ENCODE measurements at regions not wholly inside any gene's neighbourhood (a gene's known extent, or its start where the extent isn't known, plus 50 kb on each side); places are given as distances from the start of the nearest gene placed in this dataset.

DNA sequence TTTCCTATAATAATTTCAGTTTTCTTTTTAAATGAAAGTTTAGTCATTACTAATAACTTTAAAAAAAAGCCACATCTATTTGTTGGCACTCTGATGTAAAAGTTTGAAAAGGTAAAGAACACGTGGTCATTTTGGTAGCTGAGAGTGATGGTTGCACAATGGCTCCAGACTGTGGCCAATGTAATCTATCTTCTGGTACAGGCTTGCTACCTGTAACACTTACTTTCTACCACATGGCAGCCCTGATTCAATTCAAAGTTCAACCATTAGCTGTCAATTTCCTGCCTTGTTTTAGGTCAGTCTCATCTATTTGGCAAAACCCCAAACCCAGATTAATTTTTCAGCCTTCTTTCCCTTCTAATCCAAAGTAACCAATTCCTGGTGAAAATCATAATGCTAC is 126.1 kb downstream of the TUSC7 start:
- no peaks in the 10 kb centered on the region for H3K27me3 Mint-ChIP-seq
- peaks cover 4% of the 10 kb centered on the region for H3K9me3 Mint-ChIP-seq
- H3K27ac Mint-ChIP-seq: no peak overlapping the region
- H3K4me3 Mint-ChIP-seq: no peak overlapping the region
- no peaks in the 10 kb centered on the region for H3K36me3 Mint-ChIP-seq
- no peaks in the 10 kb centered on the region for H3K4me1 Mint-ChIP-seq

DNA sequence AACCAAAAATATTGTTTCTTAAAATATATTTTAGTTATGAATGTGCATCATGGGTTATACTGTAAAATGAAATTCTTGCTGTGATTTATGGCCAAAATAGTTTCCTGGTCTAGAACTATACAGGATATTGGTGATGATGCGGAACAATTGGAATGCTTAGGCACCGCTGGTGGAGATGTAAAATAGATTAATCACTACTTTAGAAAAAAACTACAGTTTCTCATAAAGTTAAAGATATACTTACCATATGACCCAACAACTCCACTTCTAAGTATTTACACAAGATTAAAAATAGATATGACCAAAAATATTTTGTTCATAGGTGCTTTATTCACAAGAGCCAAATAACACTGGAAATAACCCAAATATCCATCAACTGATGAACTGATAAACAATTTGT is 126.7 kb downstream of the TUSC7 start:
- Mint-ChIP-seq H3K4me3 (no peak overlapping the region), H3K9me3 (no peaks in the 10 kb centered on the region)

DNA sequence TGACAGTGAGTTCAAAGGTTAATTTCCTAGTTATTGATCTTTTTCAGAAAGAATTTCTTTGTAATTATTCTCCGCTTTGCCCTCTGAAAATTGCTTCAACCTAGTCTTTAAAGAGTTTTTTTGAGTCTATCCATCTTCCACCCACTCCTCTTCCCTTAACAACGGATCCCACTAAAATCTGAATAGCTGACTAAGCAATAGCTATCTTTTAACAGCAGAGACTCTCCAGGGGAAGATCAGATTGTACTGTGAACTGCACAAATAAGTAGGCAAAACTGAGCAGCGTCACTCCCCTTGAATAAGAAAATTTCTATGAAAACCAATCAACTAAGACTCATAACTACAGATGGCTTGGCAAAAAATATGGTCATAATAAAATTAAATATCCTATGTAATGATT is 127.9 kb downstream of the TUSC7 start:
- no peaks in the 10 kb centered on the region for H3K27me3 Mint-ChIP-seq
- H3K9me3 Mint-ChIP-seq: no peaks in the 10 kb centered on the region
- H3K27ac Mint-ChIP-seq: no peak overlapping the region
- H3K4me1 Mint-ChIP-seq: no peaks in the 10 kb centered on the region
- H3K36me3 Mint-ChIP-seq: no peaks in the 10 kb centered on the region
- no peak overlapping the region for H3K4me3 Mint-ChIP-seq

More for the DNA sequence above, 126.7 kb downstream of the TUSC7 start:
- H3K27ac Mint-ChIP-seq: no peak overlapping the region
- H3K36me3 Mint-ChIP-seq: no peaks in the 10 kb centered on the region
- H3K4me1 Mint-ChIP-seq: no peaks in the 10 kb centered on the region
- no peaks in the 10 kb centered on the region for H3K27me3 Mint-ChIP-seq

DNA sequence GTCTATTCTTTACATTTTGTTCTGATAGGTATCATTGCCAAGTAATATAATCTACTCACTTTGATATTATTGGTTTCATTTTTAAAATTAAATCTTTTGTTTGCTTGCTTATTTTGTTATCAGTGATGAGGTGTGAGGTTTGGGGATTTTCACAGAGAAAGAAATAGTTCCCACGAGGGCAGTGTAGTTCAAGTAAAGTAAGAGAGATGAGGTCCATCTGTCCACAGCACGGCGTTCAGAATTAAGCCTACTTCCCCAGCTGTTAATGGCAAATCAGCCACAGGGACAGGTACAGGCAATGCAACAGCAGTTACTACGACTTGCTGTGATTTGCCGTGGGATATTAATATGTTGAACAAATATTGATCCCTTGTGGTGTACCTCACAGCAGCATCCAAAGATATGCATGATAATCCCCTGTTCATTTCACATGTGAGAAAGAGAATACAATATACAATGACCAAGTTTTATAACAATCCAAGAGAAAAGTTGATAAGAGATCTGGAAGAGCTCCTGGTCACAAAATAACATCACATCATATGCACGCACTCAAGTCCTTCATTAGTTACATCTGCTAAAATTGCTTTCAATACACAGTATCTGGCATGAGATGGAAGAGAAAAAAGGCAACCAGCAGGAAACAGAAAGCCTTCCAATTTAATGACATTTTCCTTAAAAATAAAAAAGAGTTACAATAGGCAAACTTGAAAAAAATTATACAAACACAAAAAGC is 131.6 kb downstream of the TUSC7 start:
- no peaks in the 10 kb centered on the region for H3K4me1 Mint-ChIP-seq
- H3K4me3 Mint-ChIP-seq: no peak overlapping the region
- no peaks in the 10 kb centered on the region for H3K9me3 Mint-ChIP-seq
- H3K36me3 Mint-ChIP-seq: no peaks in the 10 kb centered on the region
- no peak overlapping the region for H3K27ac Mint-ChIP-seq
- H3K27me3 Mint-ChIP-seq: no peaks in the 10 kb centered on the region

DNA sequence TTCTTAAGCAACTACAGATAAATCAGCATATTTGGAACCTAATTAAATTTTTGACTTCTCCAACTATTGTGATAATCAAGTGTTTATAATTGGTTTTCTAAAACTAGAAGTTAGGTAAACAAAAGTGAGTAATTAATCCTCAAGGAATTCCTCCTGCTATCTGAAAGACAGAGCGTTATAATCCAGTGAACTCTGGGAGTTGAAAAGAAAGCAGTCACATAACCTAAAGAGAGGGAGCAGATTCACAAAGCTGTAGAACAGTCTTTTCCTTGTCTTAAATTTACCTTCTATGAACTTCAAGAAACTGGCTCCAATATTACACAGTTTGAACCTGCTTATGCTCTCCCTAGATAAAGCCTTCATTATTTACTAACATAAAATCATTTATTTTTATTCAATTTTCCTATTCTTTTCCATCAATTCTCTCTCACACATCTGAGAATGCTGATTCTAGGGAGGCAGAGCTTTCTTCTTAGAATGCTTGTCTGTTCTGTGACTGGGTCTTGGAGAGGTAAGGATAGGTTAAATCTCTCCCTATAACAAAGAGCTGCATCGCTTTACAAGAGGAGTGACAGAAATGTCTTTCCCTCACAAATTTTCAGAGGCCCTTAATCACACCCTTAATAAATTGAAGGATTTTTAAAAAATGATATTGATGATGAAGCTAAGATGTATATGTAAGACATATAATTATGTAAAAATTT is 132.8 kb downstream of the TUSC7 start:
- H3K36me3 Mint-ChIP-seq: no peaks in the 10 kb centered on the region

DNA sequence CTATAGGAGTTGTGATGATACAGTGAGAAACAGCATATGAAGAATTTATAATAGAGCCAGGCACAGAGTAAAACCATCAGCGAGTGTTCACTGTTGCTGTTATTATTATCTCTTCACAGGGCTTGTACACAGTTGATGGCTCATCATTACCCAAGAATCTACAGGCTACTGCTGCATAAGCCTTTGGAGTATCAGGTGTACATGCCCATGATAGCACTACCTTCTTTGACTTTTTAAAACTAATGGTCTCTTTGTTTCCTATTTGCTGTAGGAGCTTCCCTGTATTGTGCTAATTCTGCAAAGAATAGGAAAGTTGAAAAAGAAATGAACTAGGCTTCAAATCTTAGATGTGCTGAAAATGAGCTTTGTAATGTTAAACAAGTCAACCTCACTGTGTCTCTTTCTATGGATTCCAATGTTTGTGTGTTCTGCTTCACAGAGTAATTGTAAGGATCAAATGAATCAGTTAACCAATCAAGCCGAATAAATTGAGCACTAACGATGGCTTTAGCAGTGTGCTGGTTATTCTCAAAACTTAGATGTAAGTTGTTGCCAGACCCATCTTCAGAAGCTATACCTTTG is 138.8 kb downstream of the TUSC7 start:
- H3K36me3 Mint-ChIP-seq: no peaks in the 10 kb centered on the region
- no peak overlapping the region for H3K27ac Mint-ChIP-seq
- no peak overlapping the region for H3K4me3 Mint-ChIP-seq
- H3K27me3 Mint-ChIP-seq: no peaks in the 10 kb centered on the region
- H3K4me1 Mint-ChIP-seq: no peaks in the 10 kb centered on the region
- H3K9me3 Mint-ChIP-seq: no peaks in the 10 kb centered on the region

More for the DNA sequence above, 132.8 kb downstream of the TUSC7 start:
- Mint-ChIP-seq H3K4me1 (no peaks in the 10 kb centered on the region), H3K9me3 (no peaks in the 10 kb centered on the region), H3K27ac (no peak overlapping the region), H3K4me3 (no peak overlapping the region), H3K27me3 (no peaks in the 10 kb centered on the region)

DNA sequence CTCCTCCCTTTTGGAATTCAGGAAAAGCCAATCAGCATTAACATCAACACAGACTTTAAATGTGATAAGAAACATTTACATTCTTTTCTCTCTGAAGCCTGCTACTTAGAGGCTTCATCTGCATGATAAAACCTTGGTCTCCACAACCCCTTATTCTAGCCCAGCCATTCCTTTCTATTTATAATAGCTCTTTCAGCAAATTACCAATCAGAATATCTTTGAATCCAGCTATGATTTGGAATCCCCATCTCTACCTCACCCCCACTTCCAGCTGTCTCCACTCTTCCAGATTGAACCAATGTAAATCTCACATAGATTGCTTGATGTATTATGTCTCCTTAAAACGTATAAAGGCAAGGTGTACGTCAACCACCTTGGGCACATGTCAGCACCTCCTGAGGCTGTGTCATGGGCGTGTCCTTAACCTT is 139.7 kb downstream of the TUSC7 start:
- H3K27me3 Mint-ChIP-seq: no peaks in the 10 kb centered on the region

DNA sequence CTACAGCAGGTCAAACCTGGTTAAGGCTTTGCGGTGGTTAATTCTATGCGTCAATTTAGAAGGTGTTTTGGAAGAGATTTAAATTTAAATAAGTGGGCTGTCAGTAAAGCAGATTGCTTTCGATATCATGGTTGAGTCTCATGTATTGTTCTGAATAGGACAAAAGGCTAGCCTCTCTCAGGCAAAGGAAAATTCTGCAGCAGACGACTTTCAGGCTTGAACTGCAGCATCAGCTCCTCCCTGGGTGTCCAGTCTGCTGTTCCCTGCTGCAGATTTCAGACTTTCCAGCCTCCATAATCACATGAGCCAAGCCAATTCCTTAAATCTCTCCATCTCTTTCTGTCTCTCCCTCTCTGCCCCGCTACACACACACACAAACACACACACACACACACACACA is 143.2 kb downstream of the TUSC7 start:
- Mint-ChIP-seq H3K27ac (no peak overlapping the region), H3K27me3 (no peaks in the 10 kb centered on the region), H3K4me3 (no peak overlapping the region), H3K36me3 (no peaks in the 10 kb centered on the region), H3K4me1 (no peaks in the 10 kb centered on the region), H3K9me3 (no peaks in the 10 kb centered on the region)

More for the DNA sequence above, 139.7 kb downstream of the TUSC7 start:
- no peak overlapping the region for H3K4me3 Mint-ChIP-seq
- no peaks in the 10 kb centered on the region for H3K9me3 Mint-ChIP-seq
- no peak overlapping the region for H3K27ac Mint-ChIP-seq
- no peaks in the 10 kb centered on the region for H3K36me3 Mint-ChIP-seq
- H3K4me1 Mint-ChIP-seq: no peaks in the 10 kb centered on the region

DNA sequence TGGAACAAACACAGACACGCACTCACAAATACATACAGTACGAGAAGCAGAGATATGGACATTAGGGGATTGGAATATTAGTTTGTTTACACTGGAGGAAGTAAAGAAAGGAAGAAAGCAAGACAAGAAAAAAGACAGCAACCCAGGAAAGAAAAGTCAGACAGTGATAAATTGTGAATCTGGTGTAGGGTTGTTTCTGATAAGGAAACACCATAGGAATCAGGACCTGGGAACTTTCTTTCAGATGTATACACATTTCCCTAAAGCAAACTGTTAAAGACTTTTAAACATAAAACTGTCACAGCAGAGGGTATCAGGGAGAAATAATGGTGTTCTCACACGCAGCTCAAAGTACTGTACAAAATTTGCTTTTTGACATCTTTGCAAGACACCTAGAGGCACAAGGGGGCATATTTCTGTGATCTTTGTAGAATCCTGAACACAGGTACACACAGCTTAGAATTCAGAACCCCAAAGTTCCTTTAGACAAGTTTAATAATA is 153.7 kb downstream of the TUSC7 start:
- H3K4me1 Mint-ChIP-seq: no peaks in the 10 kb centered on the region
- no peaks in the 10 kb centered on the region for H3K36me3 Mint-ChIP-seq
- no peaks in the 10 kb centered on the region for H3K27me3 Mint-ChIP-seq
- H3K9me3 Mint-ChIP-seq: no peaks in the 10 kb centered on the region
- H3K4me3 Mint-ChIP-seq: no peak overlapping the region
- no peak overlapping the region for H3K27ac Mint-ChIP-seq

DNA sequence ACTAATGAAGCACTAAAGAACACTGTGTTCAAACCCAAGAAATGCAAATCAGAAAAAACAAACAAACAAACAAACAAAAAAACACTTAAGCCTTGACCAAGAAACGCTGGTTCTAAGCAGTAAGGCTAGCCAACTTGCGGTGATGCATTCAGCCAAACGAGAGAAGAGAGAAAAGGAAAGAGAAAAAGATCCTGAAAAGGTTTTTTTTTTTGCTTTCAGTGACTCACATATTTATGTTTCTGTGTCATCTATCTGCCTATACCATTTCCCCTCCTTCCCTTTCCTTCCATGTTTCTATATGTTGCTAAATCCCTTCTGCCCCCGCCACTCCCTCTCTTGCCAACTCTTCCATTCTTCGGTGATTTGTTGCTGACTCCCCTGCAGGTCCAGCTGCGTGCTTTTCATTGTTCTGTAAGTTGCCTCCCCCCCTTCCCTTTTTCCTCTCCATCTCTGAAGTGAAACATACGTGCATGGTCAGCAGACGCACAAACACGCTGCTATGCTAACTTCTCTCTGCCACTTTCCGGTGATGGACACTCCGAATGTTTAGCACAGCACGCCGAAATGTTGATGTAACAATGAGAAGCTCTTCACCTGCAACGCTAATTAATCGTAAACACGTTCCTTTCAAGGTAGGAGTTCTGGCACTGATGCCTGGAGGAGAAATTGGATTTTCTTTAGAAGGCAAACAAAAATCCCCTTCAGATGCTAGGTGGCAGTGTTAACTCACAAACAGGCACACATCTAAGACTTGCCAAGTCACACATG is 154.4 kb downstream of the TUSC7 start:
- Mint-ChIP-seq H3K4me3 (no peak overlapping the region), H3K36me3 (no peaks in the 10 kb centered on the region), H3K4me1 (no peaks in the 10 kb centered on the region), H3K27me3 (no peaks in the 10 kb centered on the region), H3K9me3 (no peaks in the 10 kb centered on the region), H3K27ac (no peak overlapping the region)

DNA sequence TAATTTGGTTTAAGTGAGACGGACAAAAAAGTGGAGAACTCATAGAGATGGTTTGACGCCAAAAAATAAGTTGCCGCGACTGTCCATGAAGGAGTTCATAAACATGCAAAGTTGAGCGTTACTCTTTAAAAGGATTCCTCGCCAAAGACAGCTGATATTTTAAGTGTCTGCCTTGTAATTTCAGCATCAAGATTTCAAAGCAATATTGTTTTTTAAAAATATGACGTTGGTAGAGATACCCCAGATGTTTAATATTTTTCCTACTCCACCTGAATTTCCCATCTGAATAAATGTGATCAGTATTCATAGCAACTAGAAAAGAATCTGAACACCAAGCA is 155.0 kb downstream of the TUSC7 start:
- Mint-ChIP-seq H3K36me3 (no peaks in the 10 kb centered on the region), H3K4me1 (no peaks in the 10 kb centered on the region), H3K27me3 (no peaks in the 10 kb centered on the region), H3K4me3 (no peak overlapping the region), H3K9me3 (no peaks in the 10 kb centered on the region), H3K27ac (no peak overlapping the region)

DNA sequence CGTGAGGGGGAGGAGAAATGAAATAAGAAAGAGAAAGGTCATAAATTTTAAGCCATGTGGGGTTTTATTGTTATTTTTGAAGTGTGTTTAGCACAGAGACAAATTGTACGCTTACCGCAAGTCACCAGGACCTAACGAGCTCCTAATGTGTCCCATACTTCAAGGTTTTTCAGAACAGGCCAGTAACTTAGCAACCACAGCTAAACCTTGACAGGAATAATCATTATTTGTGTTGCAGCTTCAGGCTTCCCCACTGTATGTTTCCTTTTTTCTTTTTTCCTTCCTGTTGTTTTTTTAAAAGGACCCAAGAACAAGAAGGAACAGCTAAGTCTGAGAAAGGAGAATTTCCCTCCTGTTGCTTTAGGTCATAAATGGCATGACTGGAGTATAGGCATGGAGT is 160.8 kb downstream of the TUSC7 start:
- Mint-ChIP-seq H3K36me3 (no peaks in the 10 kb centered on the region), H3K27ac (no peak overlapping the region), H3K4me3 (no peak overlapping the region), H3K27me3 (no peaks in the 10 kb centered on the region), H3K9me3 (no peaks in the 10 kb centered on the region), H3K4me1 (no peaks in the 10 kb centered on the region)

DNA sequence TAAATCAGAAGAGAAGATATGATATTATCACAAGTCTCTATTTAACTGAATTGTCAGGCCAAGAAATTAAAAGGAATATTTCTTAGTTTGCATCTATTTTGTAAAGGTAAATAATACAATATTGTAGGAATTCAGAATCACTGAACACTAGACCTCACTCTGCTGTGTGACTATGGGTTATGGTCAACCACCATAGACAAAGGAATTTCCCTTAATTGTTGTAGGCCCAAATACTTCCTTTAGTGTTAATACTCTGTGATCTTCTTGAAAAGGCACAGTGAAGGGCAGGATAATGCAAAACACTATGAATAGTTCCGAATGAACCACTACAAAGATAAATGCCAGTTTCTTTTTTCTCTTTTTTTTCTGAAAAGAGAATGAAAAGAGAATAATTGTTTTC is 162.3 kb downstream of the TUSC7 start:
- Mint-ChIP-seq H3K27me3 (no peaks in the 10 kb centered on the region), H3K27ac (no peak overlapping the region), H3K4me1 (no peaks in the 10 kb centered on the region), H3K4me3 (no peak overlapping the region), H3K36me3 (no peaks in the 10 kb centered on the region), H3K9me3 (no peaks in the 10 kb centered on the region)

DNA sequence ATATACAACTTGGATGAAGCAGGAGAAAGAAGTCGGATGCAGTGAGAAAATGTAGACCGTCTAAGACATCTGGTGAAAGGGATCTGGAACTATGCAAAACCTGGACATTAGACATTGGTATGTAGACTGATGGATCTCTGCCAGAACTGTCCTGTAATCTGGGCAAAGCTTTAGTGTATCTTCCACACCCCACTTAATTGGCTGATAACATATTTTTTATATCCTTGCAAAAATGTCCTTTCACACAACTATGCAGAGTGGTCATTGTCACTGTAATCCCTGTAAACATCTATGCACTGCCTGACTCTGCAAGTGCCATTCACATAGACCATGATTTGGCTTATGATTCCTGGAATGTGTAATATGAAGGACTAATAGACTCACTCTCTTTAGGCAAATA is 163.1 kb downstream of the TUSC7 start:
- no peaks in the 10 kb centered on the region for H3K36me3 Mint-ChIP-seq
- H3K27ac Mint-ChIP-seq: no peak overlapping the region
- H3K4me3 Mint-ChIP-seq: no peak overlapping the region
- H3K4me1 Mint-ChIP-seq: no peaks in the 10 kb centered on the region
- H3K9me3 Mint-ChIP-seq: no peaks in the 10 kb centered on the region
- no peaks in the 10 kb centered on the region for H3K27me3 Mint-ChIP-seq

DNA sequence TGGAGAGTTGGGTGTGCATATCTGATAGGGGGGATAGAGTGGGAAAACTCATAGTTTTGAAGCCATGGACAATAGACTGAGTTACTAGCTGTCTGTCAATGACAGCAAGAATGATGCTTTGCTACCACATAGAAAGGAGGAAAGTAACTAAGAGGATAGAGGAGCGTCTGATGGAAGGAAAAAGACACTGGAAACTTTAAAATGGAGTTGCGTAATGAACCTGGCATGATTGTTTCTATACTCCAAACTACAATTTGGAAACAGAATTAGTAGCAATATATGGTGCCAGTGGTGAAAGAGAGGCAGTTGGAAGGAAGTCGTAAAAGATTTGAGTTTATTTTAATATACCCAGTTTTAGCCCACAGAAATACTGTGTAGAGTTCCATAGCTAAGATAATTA is 163.6 kb downstream of the TUSC7 start:
- Mint-ChIP-seq H3K27ac (no peak overlapping the region), H3K4me1 (no peaks in the 10 kb centered on the region), H3K4me3 (no peak overlapping the region), H3K9me3 (peaks cover 2% of the 10 kb centered on the region), H3K36me3 (no peaks in the 10 kb centered on the region), H3K27me3 (no peaks in the 10 kb centered on the region)

DNA sequence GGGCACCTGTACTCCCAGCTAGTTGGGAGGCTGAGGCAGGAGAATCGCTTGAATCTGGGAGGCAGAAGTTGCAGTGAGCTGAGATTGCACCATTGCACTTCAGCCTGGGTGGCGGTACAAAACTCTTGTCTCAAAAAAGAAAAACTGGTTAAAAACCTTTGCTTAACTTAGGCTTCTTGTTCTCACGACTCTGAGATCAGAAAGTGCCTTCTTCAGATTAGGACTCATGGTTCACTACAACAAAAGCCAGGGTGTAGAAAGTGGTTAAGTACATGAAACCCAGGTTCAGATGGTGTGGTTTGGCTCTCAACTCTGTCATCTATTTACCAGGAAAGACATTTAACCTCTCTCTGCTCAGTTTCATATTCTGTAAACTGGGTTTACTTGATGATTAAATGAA is 168.4 kb downstream of the TUSC7 start:
- H3K36me3 Mint-ChIP-seq: no peaks in the 10 kb centered on the region
- H3K9me3 Mint-ChIP-seq: peaks cover 6% of the 10 kb centered on the region
- no peak overlapping the region for H3K27ac Mint-ChIP-seq
- no peaks in the 10 kb centered on the region for H3K4me1 Mint-ChIP-seq
- no peak overlapping the region for H3K4me3 Mint-ChIP-seq
- no peaks in the 10 kb centered on the region for H3K27me3 Mint-ChIP-seq
